Stromal cell of bone marrow (primary cell): ENCODE measurements at regions not wholly inside any gene's neighbourhood (a gene's known extent, or its start where the extent isn't known, plus 50 kb on each side); places are given as distances from the start of the nearest gene placed in this dataset.
"Not testable (repeated sequence)": the region's sequence is repeated elsewhere in the genome, so short reads cannot be mapped to it uniquely, and the experiment has no call there.

Experiments
- DNase-seq: peaks from one replicate; pipeline ENCODE4 v3.0.0-alpha.2; 2012; ENCODE audit warnings: low read depth

- DNase-seq = peak; percentile 37
Measured at GRCh38 chr2:75432761-75433361, 127.9 kb downstream of the EVA1A start.

GRCh38 chr2:75431763-75432162 lies 129.0 kb downstream of the EVA1A start:
- no peak for DNase-seq

- no peak for DNase-seq
Measured at GRCh38 chr2:75431276-75431675, 129.5 kb downstream of the EVA1A start.

GRCh38 chr2:75430449-75430848 lies 130.3 kb downstream of the EVA1A start:
- not testable (repeated sequence) for DNase-seq

- no peak for DNase-seq
Measured at GRCh38 chr2:75428646-75429443, 131.9 kb downstream of the EVA1A start.

GRCh38 chr2:75428060-75428459 lies 132.7 kb downstream of the EVA1A start:
- DNase-seq = no peak

- no peak for DNase-seq
Measured at GRCh38 chr2:75424936-75425619, 135.7 kb downstream of the EVA1A start.

- DNase-seq = no peak
Measured at GRCh38 chr2:75421986-75422385, 138.8 kb downstream of the EVA1A start.

GRCh38 chr2:75416420-75417342 lies 144.1 kb downstream of the EVA1A start:
- no peak for DNase-seq

GRCh38 chr2:75415731-75416130 lies 145.0 kb downstream of the EVA1A start:
- DNase-seq = no peak

- no peak for DNase-seq
Measured at GRCh38 chr2:75415111-75415626, 145.6 kb downstream of the EVA1A start.

GRCh38 chr2:75411574-75411973 lies 149.2 kb downstream of the EVA1A start:
- DNase-seq = no peak

GRCh38 chr2:75410702-75411101 lies 150.0 kb downstream of the EVA1A start:
- no peak for DNase-seq

- no peak for DNase-seq
Measured at GRCh38 chr2:75408771-75409170, 152.0 kb downstream of the EVA1A start.

GRCh38 chr2:75407038-75407530 lies 153.7 kb downstream of the EVA1A start:
- no peak for DNase-seq

- no peak for DNase-seq
Measured at GRCh38 chr2:75406131-75406581, 154.6 kb downstream of the EVA1A start.

- DNase-seq = no peak
Measured at GRCh38 chr2:75405000-75405399, 155.7 kb downstream of the EVA1A start.

- peak; percentile 31 for DNase-seq
Measured at GRCh38 chr2:75403991-75404428, 156.7 kb downstream of the EVA1A start.

GRCh38 chr2:75396314-75396713 lies 164.4 kb downstream of the EVA1A start:
- DNase-seq = no peak

- DNase-seq = not testable (repeated sequence)
Measured at GRCh38 chr2:75394764-75395163, 166.0 kb downstream of the EVA1A start.

GRCh38 chr2:75390169-75390568 lies 170.6 kb downstream of the EVA1A start:
- no peak for DNase-seq
